ENCODE measurements at regions not wholly inside any gene's neighbourhood (a gene's known extent, or its start where the extent isn't known, plus 50 kb on each side); places are given as distances from the start of the nearest gene placed in this dataset.
"Not testable (repeated sequence)": the region's sequence is repeated elsewhere in the genome, so short reads cannot be mapped to it uniquely, and the experiment has no call there.

- no peak for DNase-seq (ENCODE audit: low read depth, low spot score)
Measured at GRCh38 chr14:25340882-25341281, 290.9 kb upstream of the STXBP6 start.

DNA sequence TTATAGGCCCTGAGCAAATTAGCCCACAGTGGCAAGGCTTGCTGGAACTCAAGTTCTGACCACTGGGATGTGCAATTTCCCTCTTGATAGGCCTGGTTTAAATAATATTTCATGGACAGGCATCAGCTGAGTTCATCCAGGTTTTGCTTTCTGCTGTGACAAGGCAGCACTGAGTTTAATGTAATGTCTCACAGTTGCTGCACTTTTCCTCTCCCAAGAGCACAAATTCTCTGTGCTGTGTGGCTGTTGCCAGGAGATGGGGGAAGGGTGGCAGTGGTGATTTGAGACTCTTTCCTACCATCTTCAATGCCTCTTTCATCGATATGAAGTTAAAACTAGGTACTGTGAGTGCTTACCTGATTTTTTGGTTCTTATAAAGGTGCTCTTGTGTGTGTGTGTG, 272.8 kb upstream of the STXBP6 start:
- DNase-seq (ENCODE audit: low read depth, low spot score), result no peak

DNA sequence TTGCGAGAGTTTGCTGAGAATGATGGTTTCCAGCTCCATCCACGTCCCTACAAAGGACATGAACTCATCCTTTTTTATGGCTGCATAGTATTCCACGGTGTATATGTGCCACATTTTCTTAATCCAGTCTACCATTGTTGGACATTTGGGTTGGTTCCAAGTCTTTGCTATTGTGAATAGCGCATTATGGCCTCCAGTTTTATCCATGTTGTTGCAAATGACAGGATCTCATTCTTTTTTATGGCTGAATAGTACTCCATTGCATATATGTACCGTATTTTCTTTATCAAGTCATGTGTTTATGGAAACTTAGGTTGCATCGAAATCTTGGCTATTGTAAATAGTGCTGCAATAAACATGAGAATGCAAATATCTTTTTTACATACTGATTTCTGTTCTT, 266.1 kb upstream of the STXBP6 start:
- not testable (repeated sequence) for DNase-seq (ENCODE audit: low read depth, low spot score)

GRCh38 chr14:25308244-25308643, 258.3 kb upstream of the STXBP6 start:
- no peak for DNase-seq (ENCODE audit: low read depth, low spot score)

GRCh38 chr14:25303934-25304333, 254.0 kb upstream of the STXBP6 start:
- DNase-seq (ENCODE audit: low read depth, low spot score), result no peak

GRCh38 chr14:25298238-25298637, 248.3 kb upstream of the STXBP6 start:
- DNase-seq (ENCODE audit: low read depth, low spot score), result no peak

- not testable (repeated sequence) for DNase-seq (ENCODE audit: low read depth, low spot score)
Measured at GRCh38 chr14:25290154-25290553, 240.2 kb upstream of the STXBP6 start.

DNA sequence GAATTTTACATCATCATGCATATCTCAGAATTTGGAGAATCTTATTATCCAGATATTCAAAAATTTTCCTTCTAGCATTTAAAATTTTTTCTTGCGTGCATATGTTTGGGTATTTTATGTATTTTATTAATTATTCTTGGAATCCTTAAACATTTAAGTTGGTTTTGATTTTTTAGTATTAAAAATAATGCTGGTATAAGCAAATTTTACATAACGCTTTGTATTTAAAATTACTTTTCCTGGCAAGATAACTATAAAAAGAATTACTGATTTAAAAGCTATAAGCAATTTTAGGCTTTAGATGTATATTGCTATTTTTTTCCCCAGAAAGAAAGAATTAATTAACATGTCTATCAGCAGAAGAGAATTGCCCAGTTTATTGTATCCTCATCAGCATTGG, 224.6 kb upstream of the STXBP6 start:
- no peak for DNase-seq (ENCODE audit: low read depth, low spot score)

- no peak for DNase-seq (ENCODE audit: low read depth, low spot score)
Measured at GRCh38 chr14:25267186-25267585, 217.2 kb upstream of the STXBP6 start.

DNA sequence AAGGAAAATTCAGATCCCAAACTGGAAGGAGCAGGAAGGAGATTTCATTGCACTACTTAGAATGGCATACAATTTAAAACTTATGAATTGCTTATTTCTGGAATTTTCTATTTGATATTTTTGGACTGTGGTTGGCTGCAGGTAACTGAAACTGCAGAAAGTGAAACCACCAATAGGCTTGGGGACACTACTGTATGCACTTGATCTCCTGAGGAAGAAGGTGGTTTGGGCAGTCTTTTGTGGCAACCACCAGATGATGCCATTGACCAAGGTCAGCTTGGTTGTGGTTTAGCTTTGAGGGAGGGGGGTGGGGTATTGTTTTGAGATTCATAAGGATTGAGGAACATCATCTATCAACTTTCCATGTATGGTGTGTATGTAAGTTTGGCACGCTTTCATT, 209.5 kb upstream of the STXBP6 start:
- no peak for DNase-seq (ENCODE audit: low read depth, low spot score)

DNA sequence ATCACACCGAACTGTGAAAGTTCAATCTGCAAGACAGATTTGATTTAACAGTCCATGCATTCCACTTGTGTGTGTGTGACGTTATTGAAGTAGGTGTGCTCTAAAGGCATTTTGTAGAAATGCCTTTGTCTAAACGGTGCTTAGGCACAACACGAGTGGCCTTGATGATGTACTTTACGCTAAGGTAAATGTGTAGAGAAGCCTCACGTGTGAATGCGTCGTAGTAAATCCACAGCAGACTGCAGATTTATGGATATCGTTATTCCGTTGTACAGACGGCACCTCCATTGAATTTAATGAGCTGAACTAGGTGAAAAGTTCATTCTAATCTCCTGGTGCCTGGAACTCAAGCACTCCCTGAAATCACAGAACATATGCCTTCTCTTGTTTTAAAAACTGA, 202.8 kb upstream of the STXBP6 start:
- DNase-seq (ENCODE audit: low read depth, low spot score), result no peak

DNA sequence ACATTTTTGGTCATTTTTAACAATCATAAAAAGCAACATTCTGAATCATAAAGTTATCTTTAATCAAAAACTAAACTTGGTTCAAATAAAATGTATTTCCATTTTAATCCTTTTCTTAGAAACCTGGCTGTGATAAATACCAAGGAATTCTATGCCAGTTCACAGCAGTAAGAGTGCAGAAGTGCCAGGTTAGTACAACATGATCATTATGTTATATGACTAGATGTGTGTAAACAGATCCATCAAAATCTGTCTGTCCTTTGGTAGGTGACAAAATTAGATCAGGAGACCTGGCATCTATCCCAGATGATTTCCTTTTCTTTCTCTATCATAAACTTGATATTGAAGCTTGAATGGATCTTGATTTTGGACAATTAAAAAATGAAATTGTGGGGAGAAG, 200.6 kb upstream of the STXBP6 start:
- no peak for DNase-seq (ENCODE audit: low read depth, low spot score)

DNA sequence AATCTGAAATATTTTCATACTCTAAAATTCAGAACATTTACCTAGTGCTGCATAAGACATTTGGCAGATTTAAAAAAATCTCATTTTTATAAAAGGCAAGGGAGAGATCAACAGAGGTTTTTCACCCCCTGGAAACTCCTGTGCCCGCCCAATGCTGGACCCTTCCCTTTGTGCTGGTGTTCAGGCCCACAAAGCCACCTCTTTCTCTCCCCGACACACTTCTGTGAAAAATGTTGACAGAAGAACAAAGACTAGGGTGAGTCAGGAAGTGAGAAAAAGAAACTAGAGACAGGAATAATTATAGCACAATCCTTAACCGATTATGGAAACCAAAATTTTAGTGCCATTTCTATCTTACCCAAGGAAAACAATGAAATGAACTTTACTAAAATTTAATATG, 197.7 kb upstream of the STXBP6 start:
- DNase-seq (ENCODE audit: low read depth, low spot score), result no peak

DNA sequence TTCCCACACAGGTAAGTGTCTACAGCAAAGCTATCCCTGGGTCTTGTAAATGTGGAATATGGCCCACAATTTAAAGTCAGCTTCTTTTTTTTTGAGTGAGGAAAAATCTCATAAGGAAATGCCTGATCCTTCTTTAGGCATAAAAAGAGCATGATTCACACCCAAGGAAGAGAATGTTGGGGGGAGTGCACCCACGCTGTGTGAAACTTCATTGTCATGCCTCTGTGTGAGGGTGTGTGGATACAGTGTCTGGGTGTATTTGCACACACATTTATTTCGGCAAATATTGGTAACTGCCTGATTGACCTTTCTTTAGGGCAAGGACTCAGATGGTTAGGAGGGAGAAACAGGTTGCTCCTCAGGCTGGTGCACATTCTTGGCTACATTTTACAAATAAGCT, 196.8 kb upstream of the STXBP6 start:
- no peak for DNase-seq (ENCODE audit: low read depth, low spot score)

DNA sequence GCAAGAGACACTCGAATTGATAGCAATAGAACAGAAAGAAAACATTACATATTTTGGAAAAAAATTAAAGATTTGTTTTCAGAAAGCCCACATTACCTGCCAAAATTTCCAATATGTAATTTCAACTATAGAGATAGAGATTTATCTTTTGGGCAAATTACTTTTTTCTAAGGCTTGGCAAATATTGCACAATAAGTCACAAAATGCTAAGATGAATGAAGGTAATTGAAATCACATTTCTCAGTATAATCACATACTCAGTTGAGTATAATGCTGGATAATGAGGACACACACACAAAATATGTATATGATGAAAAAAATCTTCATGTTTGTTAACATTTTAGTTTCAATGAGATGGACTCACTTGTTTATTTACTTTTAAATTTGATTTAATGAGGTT, 189.2 kb upstream of the STXBP6 start:
- no peak for DNase-seq (ENCODE audit: low read depth, low spot score)

- no peak for DNase-seq (ENCODE audit: low read depth, low spot score)
Measured at GRCh38 chr14:25237845-25238244, 187.9 kb upstream of the STXBP6 start.

- no peak for DNase-seq (ENCODE audit: low read depth, low spot score)
Measured at GRCh38 chr14:25233613-25234012, 183.7 kb upstream of the STXBP6 start.

DNA sequence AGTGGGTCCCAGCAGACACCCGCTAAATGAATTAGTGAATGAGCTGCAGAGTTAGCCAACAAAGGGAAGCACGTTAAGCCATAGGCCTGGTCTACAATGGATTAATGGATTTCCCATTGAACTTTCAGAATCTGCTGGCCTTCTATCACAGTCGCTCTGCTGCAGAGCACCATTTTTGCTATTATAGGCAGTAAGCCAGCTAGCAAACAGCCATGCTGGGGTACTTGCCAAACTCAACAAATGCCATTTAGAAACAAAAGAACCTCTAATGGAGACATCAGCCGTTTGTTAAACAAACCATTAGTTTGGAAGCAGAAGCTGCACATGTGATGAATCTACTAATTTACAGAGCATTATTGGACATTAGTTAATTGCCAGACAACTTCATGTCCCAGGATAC, 181.1 kb upstream of the STXBP6 start:
- no peak for DNase-seq (ENCODE audit: low read depth, low spot score)

DNA sequence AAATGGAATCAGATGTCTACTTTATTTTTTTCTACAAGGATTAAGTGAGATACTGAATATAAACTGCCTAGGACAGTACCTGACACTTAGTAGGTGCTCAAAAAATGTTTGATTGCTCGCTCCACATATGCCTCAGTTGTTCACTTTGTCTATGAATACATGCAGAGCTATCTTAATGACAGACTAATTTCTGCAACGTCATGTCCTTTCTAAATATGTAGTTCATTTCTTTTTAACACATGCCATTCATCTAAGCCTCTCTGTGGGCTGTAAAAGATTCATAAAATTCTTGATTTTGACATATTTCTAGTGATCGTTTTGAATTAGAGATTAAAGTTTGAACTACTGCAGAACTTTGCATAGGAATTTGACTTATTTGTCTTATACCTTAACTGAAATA, 176.3 kb upstream of the STXBP6 start:
- no peak for DNase-seq (ENCODE audit: low read depth, low spot score)

- no peak for DNase-seq (ENCODE audit: low read depth, low spot score)
Measured at GRCh38 chr14:25222256-25222655, 172.3 kb upstream of the STXBP6 start.

GRCh38 chr14:25220514-25220913, 170.6 kb upstream of the STXBP6 start:
- DNase-seq (ENCODE audit: low read depth, low spot score), result no peak

DNA sequence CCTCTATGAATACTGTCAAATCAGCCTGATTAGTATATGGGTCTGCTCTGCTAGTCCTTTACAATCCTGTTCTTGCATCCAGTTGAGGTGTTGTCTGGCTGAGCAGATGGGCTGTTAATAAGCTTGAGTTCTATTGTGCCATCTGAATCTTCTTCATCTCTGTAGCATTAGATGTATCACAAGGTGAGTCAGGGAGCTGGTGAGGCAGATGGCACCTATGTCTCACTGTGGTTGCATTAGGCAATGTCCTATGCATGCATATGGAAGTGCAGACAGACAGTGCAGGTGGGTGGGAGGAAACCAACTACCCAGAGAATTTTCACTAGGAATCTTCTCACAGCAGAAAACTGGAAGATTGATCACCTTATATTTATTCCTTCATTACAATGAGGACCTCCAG, 165.7 kb upstream of the STXBP6 start:
- no peak for DNase-seq (ENCODE audit: low read depth, low spot score)

- no peak for DNase-seq (ENCODE audit: low read depth, low spot score)
Measured at GRCh38 chr14:25197885-25198284, 147.9 kb upstream of the STXBP6 start.

- no peak for DNase-seq (ENCODE audit: low read depth, low spot score)
Measured at GRCh38 chr14:25180221-25180620, 130.3 kb upstream of the STXBP6 start.

GRCh38 chr14:25178255-25178654, 128.3 kb upstream of the STXBP6 start:
- DNase-seq (ENCODE audit: low read depth, low spot score), result no peak

Measured in activated CD4-positive, CD25-positive, alpha-beta regulatory T cell treated with anti-CD3 and anti-CD28 coated beads, Interleukin-2, amount 50 U/mL, for 16 hours (primary cell).